Endothelial cell (in vitro differentiated cells): ENCODE measurements at regions not wholly inside any gene's neighbourhood (a gene's known extent, or its start where the extent isn't known, plus 50 kb on each side); places are given as distances from the start of the nearest gene placed in this dataset.

Experiments
- DNase-seq: peaks from one replicate; pipeline ENCODE4 v3.0.0; 2021; ENCODE audit warnings: low spot score
- H3K27ac Mint-ChIP-seq: one replicate; pipeline ENCODE4 v1.8.0; 2021; ENCODE audit warnings: mixed read lengths, inconsistent platforms; ENCODE audit not compliant: unreplicated experiment
- H3K27me3 Mint-ChIP-seq: one replicate; pipeline ENCODE4 v1.8.0; 2021; ENCODE audit warnings: mild to moderate bottlenecking, moderate library complexity, mixed read lengths, inconsistent platforms; ENCODE audit not compliant: unreplicated experiment
- H3K36me3 Mint-ChIP-seq: one replicate; pipeline ENCODE4 v1.8.0; 2021; ENCODE audit warnings: mild to moderate bottlenecking, low read depth, mixed read lengths, inconsistent platforms; ENCODE audit not compliant: unreplicated experiment
- H3K4me1 Mint-ChIP-seq: one replicate; pipeline ENCODE4 v1.8.0; 2021; ENCODE audit warnings: mild to moderate bottlenecking, mixed read lengths, inconsistent platforms; ENCODE audit not compliant: unreplicated experiment
- H3K4me3 Mint-ChIP-seq: one replicate; pipeline ENCODE4 v1.8.0; 2021; ENCODE audit warnings: mild to moderate bottlenecking, mixed read lengths, inconsistent platforms; ENCODE audit not compliant: unreplicated experiment
- H3K9me3 Mint-ChIP-seq: one replicate; pipeline ENCODE4 v1.8.0; 2021; ENCODE audit warnings: mixed read lengths, inconsistent platforms; ENCODE audit not compliant: unreplicated experiment
- TF ChIP-seq, protein P1 (sequence below): fragments of 200-600 bp; sonication (generic); IDR thresholded peaks from one replicate; pipeline ENCODE4 v1.5.0; 2021; ENCODE audit warnings: antibody characterized with exemption; ENCODE audit not compliant: unreplicated experiment

DNA sequence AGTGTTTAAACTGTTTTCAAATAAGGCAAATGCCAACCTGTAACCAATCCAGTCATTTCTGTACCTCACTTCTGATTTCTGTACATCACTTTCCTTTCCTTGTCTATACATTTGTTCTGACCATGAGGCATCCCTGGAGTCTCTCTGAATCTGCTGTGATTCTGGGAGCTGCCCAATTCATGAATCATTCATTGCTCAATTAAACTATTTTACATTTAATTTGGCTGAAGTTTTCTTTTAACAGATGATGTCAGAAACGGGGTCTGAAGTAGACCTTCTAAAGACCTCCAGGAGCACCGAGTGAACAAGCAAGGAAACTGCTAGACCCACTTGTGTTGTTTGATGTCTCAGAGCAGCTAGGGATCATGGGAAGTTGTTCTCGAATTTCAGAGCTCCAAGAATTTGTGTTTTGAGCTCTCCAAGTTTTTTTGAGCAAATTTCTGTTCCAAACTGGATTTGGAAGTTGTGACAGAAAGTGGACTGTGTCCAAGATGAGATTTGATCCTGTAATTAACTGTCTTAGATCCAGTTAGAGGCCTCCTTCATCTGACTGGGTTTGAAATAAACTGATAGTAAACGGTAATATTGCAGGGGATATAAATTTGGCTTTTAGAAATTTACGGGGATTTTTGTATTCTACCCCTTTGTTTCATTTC lies 490.8 kb upstream of the ST8SIA4 start:
- Mint-ChIP-seq H3K4me1 (no peaks in the 10 kb centered on the region), H3K36me3 (no peaks in the 10 kb centered on the region), H3K9me3 (no peaks in the 10 kb centered on the region), H3K27me3 (no peaks in the 10 kb centered on the region), H3K27ac (no peak overlapping the region), H3K4me3 (no peak overlapping the region)
- TF ChIP-seq, protein P1, sequence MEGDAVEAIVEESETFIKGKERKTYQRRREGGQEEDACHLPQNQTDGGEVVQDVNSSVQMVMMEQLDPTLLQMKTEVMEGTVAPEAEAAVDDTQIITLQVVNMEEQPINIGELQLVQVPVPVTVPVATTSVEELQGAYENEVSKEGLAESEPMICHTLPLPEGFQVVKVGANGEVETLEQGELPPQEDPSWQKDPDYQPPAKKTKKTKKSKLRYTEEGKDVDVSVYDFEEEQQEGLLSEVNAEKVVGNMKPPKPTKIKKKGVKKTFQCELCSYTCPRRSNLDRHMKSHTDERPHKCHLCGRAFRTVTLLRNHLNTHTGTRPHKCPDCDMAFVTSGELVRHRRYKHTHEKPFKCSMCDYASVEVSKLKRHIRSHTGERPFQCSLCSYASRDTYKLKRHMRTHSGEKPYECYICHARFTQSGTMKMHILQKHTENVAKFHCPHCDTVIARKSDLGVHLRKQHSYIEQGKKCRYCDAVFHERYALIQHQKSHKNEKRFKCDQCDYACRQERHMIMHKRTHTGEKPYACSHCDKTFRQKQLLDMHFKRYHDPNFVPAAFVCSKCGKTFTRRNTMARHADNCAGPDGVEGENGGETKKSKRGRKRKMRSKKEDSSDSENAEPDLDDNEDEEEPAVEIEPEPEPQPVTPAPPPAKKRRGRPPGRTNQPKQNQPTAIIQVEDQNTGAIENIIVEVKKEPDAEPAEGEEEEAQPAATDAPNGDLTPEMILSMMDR = no peak
- DNase-seq = no peak

DNA sequence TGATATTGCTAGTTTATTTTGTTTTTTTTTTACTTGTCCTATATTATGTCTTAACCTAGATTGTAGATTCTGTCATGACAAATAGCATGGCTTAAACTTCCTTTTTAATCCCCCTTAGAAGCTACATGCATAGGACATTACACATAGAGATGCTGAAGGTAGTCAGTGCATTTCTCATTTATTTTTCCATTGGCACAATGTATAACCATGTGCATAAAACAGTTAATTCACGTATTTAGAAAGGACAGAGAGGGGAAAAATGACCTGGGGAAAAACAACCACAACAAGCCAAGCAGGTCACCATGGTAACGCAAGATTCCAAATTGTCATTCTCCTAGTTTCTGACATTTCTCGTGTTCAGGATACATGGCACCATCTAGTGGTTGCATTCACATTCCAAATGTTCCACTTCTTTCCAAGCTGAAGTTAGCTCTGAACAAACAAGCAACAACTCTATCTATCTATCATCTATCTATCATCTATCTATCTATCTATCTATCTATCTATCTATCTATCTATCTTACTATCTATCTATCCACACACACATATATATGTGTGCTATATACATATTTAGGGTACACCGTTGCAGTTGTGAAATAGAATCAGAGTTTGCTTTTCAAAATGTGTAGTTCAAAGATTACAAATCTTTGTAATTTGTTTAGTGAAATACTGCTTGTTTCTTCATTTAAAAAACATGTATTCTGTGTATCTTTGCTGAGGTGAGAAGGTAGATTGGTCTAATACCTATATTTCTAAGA lies 487.2 kb upstream of the ST8SIA4 start:
- TF ChIP-seq, protein P1 = peak; percentile 70
- H3K4me1 Mint-ChIP-seq = no peaks in the 10 kb centered on the region
- H3K9me3 Mint-ChIP-seq = no peaks in the 10 kb centered on the region
- H3K27me3 Mint-ChIP-seq = no peaks in the 10 kb centered on the region
- DNase-seq = peak; percentile 62
- no peak overlapping the region for H3K4me3 Mint-ChIP-seq
- H3K36me3 Mint-ChIP-seq = no peaks in the 10 kb centered on the region
- peak overlapping the region; percentile 94 for H3K27ac Mint-ChIP-seq

DNA sequence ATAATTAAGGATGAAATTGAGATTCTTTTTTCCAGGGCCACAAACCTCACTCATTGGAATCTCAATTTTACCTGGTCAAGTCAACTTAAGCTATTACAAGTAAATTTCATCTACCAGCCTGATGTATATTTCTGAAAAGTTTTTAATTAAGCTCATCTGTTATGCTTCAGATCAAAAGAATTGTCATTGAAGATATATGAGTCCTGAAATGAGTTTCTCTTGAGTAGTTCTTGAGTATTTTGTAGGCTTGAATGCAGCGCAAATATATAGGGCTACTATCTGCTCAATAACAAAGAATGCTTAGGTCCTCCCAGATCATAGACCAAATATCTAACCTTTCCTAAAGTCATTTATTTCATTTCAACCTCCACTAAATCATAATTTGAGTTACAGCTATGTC lies 482.2 kb upstream of the ST8SIA4 start:
- Mint-ChIP-seq H3K27me3 (no peaks in the 10 kb centered on the region), H3K36me3 (no peaks in the 10 kb centered on the region), H3K27ac (no peak overlapping the region), H3K4me3 (no peak overlapping the region), H3K9me3 (no peaks in the 10 kb centered on the region), H3K4me1 (no peaks in the 10 kb centered on the region)
- TF ChIP-seq, protein P1 = no peak
- no peak for DNase-seq

DNA sequence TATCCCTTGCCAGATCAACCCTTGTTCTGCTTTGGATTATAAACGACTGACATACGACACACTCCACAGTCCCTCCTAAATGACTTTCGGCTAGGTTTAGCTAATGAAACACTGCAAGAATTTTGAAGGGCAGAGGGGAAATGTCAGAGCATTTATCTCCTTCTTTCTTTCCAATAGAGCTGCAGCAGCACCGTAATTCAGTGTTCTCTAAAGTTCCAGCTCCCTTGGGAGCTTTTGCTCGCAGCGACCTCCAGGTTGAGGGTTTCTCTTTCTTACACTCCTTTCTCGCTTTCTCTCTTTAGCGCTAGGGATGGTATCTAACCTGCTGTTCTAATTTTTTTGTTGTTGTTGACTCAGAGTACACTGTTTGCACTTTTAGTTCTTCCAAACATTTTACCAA lies 467.1 kb upstream of the ST8SIA4 start:
- Mint-ChIP-seq H3K9me3 (no peaks in the 10 kb centered on the region), H3K27ac (no peak overlapping the region), H3K4me3 (no peak overlapping the region), H3K27me3 (no peaks in the 10 kb centered on the region), H3K36me3 (no peaks in the 10 kb centered on the region), H3K4me1 (no peaks in the 10 kb centered on the region)
- TF ChIP-seq, protein P1 = no peak
- no peak for DNase-seq

DNA sequence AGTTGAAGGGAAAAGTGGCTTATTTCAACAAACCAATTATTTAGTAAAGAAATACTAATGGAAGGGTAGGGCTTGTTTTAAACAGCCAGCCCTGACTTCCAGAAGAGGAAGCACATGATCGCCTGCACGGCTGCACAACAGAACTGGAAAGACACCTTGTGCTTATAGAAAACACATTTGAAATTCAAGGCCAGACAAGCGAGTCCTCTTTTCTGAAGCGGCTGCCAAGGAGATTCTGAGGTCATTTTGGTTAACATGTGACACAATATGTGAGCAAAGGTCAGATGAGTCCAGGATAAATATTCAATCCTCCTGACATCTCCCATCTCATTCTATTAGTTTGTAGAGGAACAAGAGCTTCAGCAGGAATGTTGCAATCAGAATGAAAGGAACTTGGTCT lies 461.4 kb upstream of the ST8SIA4 start:
- no peaks in the 10 kb centered on the region for H3K9me3 Mint-ChIP-seq
- H3K4me1 Mint-ChIP-seq = no peaks in the 10 kb centered on the region
- DNase-seq = no peak
- H3K4me3 Mint-ChIP-seq = no peak overlapping the region
- H3K27ac Mint-ChIP-seq = no peak overlapping the region
- H3K36me3 Mint-ChIP-seq = no peaks in the 10 kb centered on the region
- no peaks in the 10 kb centered on the region for H3K27me3 Mint-ChIP-seq
- TF ChIP-seq, protein P1 = no peak
